ENCODE measurements at regions not wholly inside any gene's neighbourhood (a gene's known extent, or its start where the extent isn't known, plus 50 kb on each side); places are given as distances from the start of the nearest gene placed in this dataset.

GRCh38 chr18:47726550-47726949 lies 203.9 kb downstream of the SMAD2 start:
- no peak overlapping the region for H3K4me3 Mint-ChIP-seq
- POLR2A ChIA-PET, result no interaction called here
- no peak overlapping the region for H3K27ac Mint-ChIP-seq
- H3K4me1 Mint-ChIP-seq (ENCODE audit: low read depth), result no peaks in the 10 kb centered on the region
- Histone ChIP-seq H3K27me3 (ENCODE audit: control insufficient read depth in 1 of 2, insufficient read depth in 2 of 2, low read length in 2 of 2) (peaks cover 0 to 4% of the 10 kb centered on the region in 2 experiments), H3K9me3 (ENCODE audit: control insufficient read depth in 1 of 2, insufficient read depth in 1 of 2, low read length in 2 of 2) (peaks cover 0 to 8% of the 10 kb centered on the region in 2 experiments), H3K27ac (ENCODE audit: low read depth in 1 of 2, low read length in 2 of 2) (no peak overlapping the region), H3K36me3 (ENCODE audit: insufficient read depth, low read length) (no peaks in the 10 kb centered on the region), H3K4me3 (ENCODE audit: low read length) (no peak overlapping the region), H3K4me1 (ENCODE audit: insufficient read depth, low read length) (no peaks in the 10 kb centered on the region)
- CTCF ChIA-PET, result no interaction called here
- ATAC-seq (ENCODE audit: poor library complexity) (no peak), DNase-seq (no peak)
- H3K9me3 Mint-ChIP-seq, result no peaks in the 10 kb centered on the region
- no peak for TF ChIP-seq CTCF (IDR thresholded peaks at IDR 0.05)
- H3K27me3 Mint-ChIP-seq, result peaks cover 26% of the 10 kb centered on the region
- intact Hi-C loops (cut with DNase I, micrococcal nuclease), result no loop called here
- H3K36me3 Mint-ChIP-seq (ENCODE audit: low read depth), result no peaks in the 10 kb centered on the region

- no peak for TF ChIP-seq CTCF (IDR thresholded peaks at IDR 0.05)
- CTCF ChIA-PET, result no interaction called here
- Histone ChIP-seq H3K9me3 (ENCODE audit: control insufficient read depth in 1 of 2, insufficient read depth in 1 of 2, low read length in 2 of 2) (peaks cover 0 to 8% of the 10 kb centered on the region in 2 experiments), H3K4me1 (ENCODE audit: insufficient read depth, low read length) (no peaks in the 10 kb centered on the region), H3K27me3 (ENCODE audit: control insufficient read depth in 1 of 2, insufficient read depth in 2 of 2, low read length in 2 of 2) (peaks cover 0 to 4% of the 10 kb centered on the region in 2 experiments), H3K36me3 (ENCODE audit: insufficient read depth, low read length) (no peaks in the 10 kb centered on the region), H3K27ac (ENCODE audit: low read depth in 1 of 2, low read length in 2 of 2) (no peak overlapping the region), H3K4me3 (ENCODE audit: low read length) (no peak overlapping the region)
- intact Hi-C loops (cut with DNase I, micrococcal nuclease), result no loop called here
- no peaks in the 10 kb centered on the region for H3K4me1 Mint-ChIP-seq (ENCODE audit: low read depth)
- no peak overlapping the region for H3K27ac Mint-ChIP-seq
- H3K36me3 Mint-ChIP-seq (ENCODE audit: low read depth), result no peaks in the 10 kb centered on the region
- no peaks in the 10 kb centered on the region for H3K9me3 Mint-ChIP-seq
- peaks cover 23% of the 10 kb centered on the region for H3K27me3 Mint-ChIP-seq
- ATAC-seq (ENCODE audit: poor library complexity) (no peak), DNase-seq (no peak)
- no peak overlapping the region for H3K4me3 Mint-ChIP-seq
- POLR2A ChIA-PET, result no interaction called here
These were observed 204.8 kb downstream of the SMAD2 start for GRCh38 chr18:47725656-47726055.

- Histone ChIP-seq H3K27me3 (ENCODE audit: control insufficient read depth in 1 of 2, insufficient read depth in 2 of 2, low read length in 2 of 2) (peaks cover 0 to 2% of the 10 kb centered on the region in 2 experiments), H3K9me3 (ENCODE audit: control insufficient read depth in 1 of 2, insufficient read depth in 1 of 2, low read length in 2 of 2) (peaks cover 0 to 11% of the 10 kb centered on the region in 2 experiments), H3K36me3 (ENCODE audit: insufficient read depth, low read length) (no peaks in the 10 kb centered on the region), H3K27ac (ENCODE audit: low read depth in 1 of 2, low read length in 2 of 2) (no peak overlapping the region), H3K4me3 (ENCODE audit: low read length) (no peak overlapping the region), H3K4me1 (ENCODE audit: insufficient read depth, low read length) (no peaks in the 10 kb centered on the region)
- no peak for ATAC-seq (ENCODE audit: poor library complexity)
- ChIA-PET POLR2A (no interaction called here), CTCF (no interaction called here)
- intact Hi-C loops (cut with DNase I, micrococcal nuclease), result no loop called here
- no peak for DNase-seq
- H3K9me3 Mint-ChIP-seq, result no peaks in the 10 kb centered on the region
- H3K36me3 Mint-ChIP-seq (ENCODE audit: low read depth), result no peaks in the 10 kb centered on the region
- peaks cover 18% of the 10 kb centered on the region for H3K27me3 Mint-ChIP-seq
- H3K4me3 Mint-ChIP-seq, result no peak overlapping the region
- no peaks in the 10 kb centered on the region for H3K4me1 Mint-ChIP-seq (ENCODE audit: low read depth)
- no peak overlapping the region for H3K27ac Mint-ChIP-seq
- no peak for TF ChIP-seq CTCF (IDR thresholded peaks at IDR 0.05)
These were observed 206.1 kb downstream of the SMAD2 start for GRCh38 chr18:47724186-47724975.
